Tibial artery (tissue), 4 donors: ENCODE measurements at regions not wholly inside any gene's neighbourhood (a gene's known extent, or its start where the extent isn't known, plus 50 kb on each side); places are given as distances from the start of the nearest gene placed in this dataset.

Source experiments
- DNase-seq, 2 donors: peaks; one replicate each; pipeline ENCODE4 v3.0.0-alpha.2; 2019
- H3K27ac ChIP-seq, 2 donors: fragments of 200-600 bp; sonication (generic) in 1 of 2; 1 replicate in 1 of 2; 2 replicates in 1 of 2; pipeline ENCODE4 v1.5.1; 2018 to 2019; ENCODE audit warnings: mild to moderate bottlenecking in 1 of 2
- H3K27me3 ChIP-seq, 2 donors: fragments of 200-600 bp; sonication (generic) in 1 of 2; one replicate each; pipeline versions ENCODE4 v1.5.1 to v1.6.0; 2016 to 2019
- H3K36me3 ChIP-seq, 3 donors: fragments of 200-600 bp; sonication (generic) in 2 of 3; one replicate each; pipeline ENCODE4 v1.5.1; 2016 to 2019; ENCODE audit warnings: mild to moderate bottlenecking in 2 of 3
- H3K4me1 ChIP-seq, 4 donors: fragments of 200-600 bp; sonication (generic) in 2 of 4; 1 replicate in 3 of 4; 2 replicates in 1 of 4; pipeline ENCODE4 v1.5.1; 2016 to 2019
- H3K4me3 ChIP-seq, 2 donors: fragments of 200-600 bp; sonication (generic) in 1 of 2; 1 replicate in 1 of 2; 2 replicates in 1 of 2; pipeline ENCODE4 v1.5.1; 2018 to 2019; ENCODE audit warnings: mild to moderate bottlenecking in 2 of 2
- H3K9me3 ChIP-seq, 3 donors: fragments of 200-600 bp; sonication (generic) in 1 of 3; one replicate each; pipeline ENCODE4 v1.5.1; 2016 to 2019
- intact Hi-C: fragments of 100-400 bp; cut with DNase I; formaldehyde crosslinking; loops from one replicate; pipeline ENCODE4 v1.15.0; 2023; ENCODE audit warnings: low total_unique reads
- TF ChIP-seq, protein P1 (sequence below), 2 experiments: fragments of 200-600 bp in 1 of 2; fragments of 450-650 bp in 1 of 2; IDR thresholded peaks; one replicate each; pipeline ENCODE4 v1.5.1; 2017 to 2019; ENCODE audit warnings: antibody characterized with exemption in 2 of 2, mild to moderate bottlenecking in 1 of 2, moderate library complexity in 1 of 2

DNA sequence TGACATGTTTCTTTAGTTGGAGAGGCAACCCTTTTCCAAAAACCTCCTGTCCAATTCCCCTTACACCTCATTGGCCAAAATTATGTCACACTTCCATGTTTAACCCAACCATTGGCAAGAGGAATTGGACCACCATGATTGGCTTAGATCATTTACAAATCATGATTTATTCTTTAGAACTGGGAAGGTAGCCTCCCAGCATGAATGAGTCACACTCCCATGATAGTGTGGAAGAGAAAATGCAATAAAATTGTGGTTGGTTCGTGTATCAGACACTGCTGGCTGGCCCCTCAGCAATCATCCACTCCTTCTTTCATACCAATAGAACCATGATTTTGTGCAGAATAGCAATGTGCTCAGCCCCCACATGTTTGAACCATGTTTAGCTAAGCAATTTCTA lies 156.6 kb upstream of the ACVR2A start:
- no peak overlapping the region for H3K4me3 ChIP-seq
- intact Hi-C loops, result no loop called here
- H3K27me3 ChIP-seq, result no peaks in the 10 kb centered on the region
- TF ChIP-seq, protein P1, sequence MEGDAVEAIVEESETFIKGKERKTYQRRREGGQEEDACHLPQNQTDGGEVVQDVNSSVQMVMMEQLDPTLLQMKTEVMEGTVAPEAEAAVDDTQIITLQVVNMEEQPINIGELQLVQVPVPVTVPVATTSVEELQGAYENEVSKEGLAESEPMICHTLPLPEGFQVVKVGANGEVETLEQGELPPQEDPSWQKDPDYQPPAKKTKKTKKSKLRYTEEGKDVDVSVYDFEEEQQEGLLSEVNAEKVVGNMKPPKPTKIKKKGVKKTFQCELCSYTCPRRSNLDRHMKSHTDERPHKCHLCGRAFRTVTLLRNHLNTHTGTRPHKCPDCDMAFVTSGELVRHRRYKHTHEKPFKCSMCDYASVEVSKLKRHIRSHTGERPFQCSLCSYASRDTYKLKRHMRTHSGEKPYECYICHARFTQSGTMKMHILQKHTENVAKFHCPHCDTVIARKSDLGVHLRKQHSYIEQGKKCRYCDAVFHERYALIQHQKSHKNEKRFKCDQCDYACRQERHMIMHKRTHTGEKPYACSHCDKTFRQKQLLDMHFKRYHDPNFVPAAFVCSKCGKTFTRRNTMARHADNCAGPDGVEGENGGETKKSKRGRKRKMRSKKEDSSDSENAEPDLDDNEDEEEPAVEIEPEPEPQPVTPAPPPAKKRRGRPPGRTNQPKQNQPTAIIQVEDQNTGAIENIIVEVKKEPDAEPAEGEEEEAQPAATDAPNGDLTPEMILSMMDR (IDR thresholded peaks at IDR 0.05), result no peak
- H3K27ac ChIP-seq, result no peak overlapping the region
- H3K4me1 ChIP-seq, result no peaks in the 10 kb centered on the region
- DNase-seq, result no peak
- H3K36me3 ChIP-seq, result no peaks in the 10 kb centered on the region
- no peaks in the 10 kb centered on the region for H3K9me3 ChIP-seq

DNA sequence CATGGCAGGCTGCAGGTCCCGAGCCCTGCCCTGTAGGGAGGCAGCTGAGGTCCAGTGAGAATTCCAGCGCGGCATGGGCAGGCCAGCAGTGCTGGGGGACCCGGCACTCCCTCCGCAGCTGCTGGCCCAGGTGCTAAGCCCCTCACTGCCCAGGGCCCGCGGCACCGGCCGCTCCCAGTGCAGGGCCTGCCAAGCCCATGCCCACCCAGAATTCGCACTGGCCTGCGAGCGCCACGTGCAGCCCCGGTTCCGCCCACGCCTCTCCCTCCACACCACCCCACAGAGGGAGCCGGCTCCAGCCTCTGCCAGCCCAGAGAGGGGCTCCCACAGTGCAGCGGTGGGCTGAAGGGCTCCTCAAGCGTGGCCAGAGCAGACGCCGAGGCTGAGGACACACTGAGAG lies 158.5 kb upstream of the ACVR2A start:
- Histone ChIP-seq H3K27ac (no peak overlapping the region), H3K36me3 (no peaks in the 10 kb centered on the region), H3K4me1 (no peaks in the 10 kb centered on the region), H3K27me3 (no peaks in the 10 kb centered on the region), H3K9me3 (no peaks in the 10 kb centered on the region), H3K4me3 (no peak overlapping the region)
- DNase-seq, result no peak
- TF ChIP-seq, protein P1 (IDR thresholded peaks at IDR 0.05), result no peak
- intact Hi-C loops, result no loop called here

- DNase-seq, result no peak
- no peaks in the 10 kb centered on the region for H3K27me3 ChIP-seq
- H3K4me3 ChIP-seq, result no peak overlapping the region
- H3K27ac ChIP-seq, result no peak overlapping the region
- no peaks in the 10 kb centered on the region for H3K4me1 ChIP-seq
- no peaks in the 10 kb centered on the region for H3K36me3 ChIP-seq
- intact Hi-C loops, result no loop called here
- H3K9me3 ChIP-seq, result no peaks in the 10 kb centered on the region
- TF ChIP-seq, protein P1 (IDR thresholded peaks at IDR 0.05), result no peak
Measured at GRCh38 chr2:147684903-147685302, 159.9 kb upstream of the ACVR2A start.

GRCh38 chr2:147683380-147683779 lies 161.4 kb upstream of the ACVR2A start:
- intact Hi-C loops, result no loop called here
- no peak overlapping the region for H3K4me3 ChIP-seq
- no peak for DNase-seq
- H3K36me3 ChIP-seq, result no peaks in the 10 kb centered on the region
- no peaks in the 10 kb centered on the region for H3K4me1 ChIP-seq
- no peaks in the 10 kb centered on the region for H3K27me3 ChIP-seq
- H3K27ac ChIP-seq, result no peak overlapping the region
- no peaks in the 10 kb centered on the region for H3K9me3 ChIP-seq
- TF ChIP-seq, protein P1 (IDR thresholded peaks at IDR 0.05), result no peak

GRCh38 chr2:147681093-147681492 lies 163.7 kb upstream of the ACVR2A start:
- TF ChIP-seq, protein P1 (IDR thresholded peaks at IDR 0.05), result no peak
- Histone ChIP-seq H3K4me1 (no peaks in the 10 kb centered on the region), H3K27ac (no peak overlapping the region), H3K9me3 (no peaks in the 10 kb centered on the region), H3K36me3 (no peaks in the 10 kb centered on the region), H3K27me3 (no peaks in the 10 kb centered on the region), H3K4me3 (no peak overlapping the region)
- DNase-seq, result no peak
- intact Hi-C loops, result no loop called here

DNA sequence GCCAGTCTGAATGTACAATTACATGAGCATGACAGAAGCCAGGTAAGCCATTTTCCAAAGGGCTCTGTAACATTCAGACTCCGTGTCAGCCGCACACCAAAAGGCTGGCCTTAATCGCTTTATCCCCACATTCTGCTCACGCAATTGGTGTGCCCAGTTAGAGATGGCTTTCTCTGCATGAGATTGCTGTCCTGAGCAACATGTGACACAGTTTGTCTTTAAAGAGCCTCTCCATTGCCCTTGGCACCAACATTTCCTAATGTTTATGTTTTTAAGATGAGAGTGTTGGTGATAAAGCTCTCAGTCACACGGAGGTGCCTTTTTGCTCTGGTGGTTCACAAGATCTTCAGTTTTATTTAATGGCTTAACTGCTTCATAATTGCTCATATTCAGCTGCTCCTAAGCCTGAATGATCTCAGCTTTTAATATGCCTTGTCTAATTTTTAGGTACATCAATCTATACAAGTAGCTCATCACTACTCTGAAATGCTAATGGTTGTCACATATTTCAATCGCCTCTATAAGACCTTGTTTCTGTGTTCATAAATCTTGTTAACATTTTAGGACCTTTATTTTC lies 164.8 kb upstream of the ACVR2A start:
- H3K27me3 ChIP-seq, result no peaks in the 10 kb centered on the region
- H3K9me3 ChIP-seq, result no peaks in the 10 kb centered on the region
- TF ChIP-seq, protein P1 (IDR thresholded peaks at IDR 0.05), result no peak
- intact Hi-C loops, result no loop called here
- no peaks in the 10 kb centered on the region for H3K4me1 ChIP-seq
- no peaks in the 10 kb centered on the region for H3K36me3 ChIP-seq
- H3K4me3 ChIP-seq, result no peak overlapping the region
- DNase-seq, result no peak
- H3K27ac ChIP-seq, result no peak overlapping the region
